HCT116 (cell line): ENCODE measurements at regions not wholly inside any gene's neighbourhood (a gene's known extent, or its start where the extent isn't known, plus 50 kb on each side); places are given as distances from the start of the nearest gene placed in this dataset.

ENCODE experiments used
- ATAC-seq: fragments of 200-7000 bp; cut with Tn5 transposase; 2 replicates; pipeline ENCODE4 v1.9.1; 2020; ENCODE audit warnings: mild to moderate bottlenecking, moderate library complexity
- BruUV-seq: library from RNA; stranded (reverse); fragments of 400-500 nt; replicated peaks from 2 replicates; lab custom pipeline; 2021; lab: Mats Ljungman, UMichigan
- CTCF ChIA-PET: fragments of 300-600 bp; sonication (Branson Sonifier 250); formaldehyde crosslinking; loops from one replicate; lab custom pipeline; 2021; ENCODE audit warnings: antibody characterized with exemption; lab: Charles Lee
- POLR2A ChIA-PET: fragments of 300-600, 350-600 bp; sonication (Branson Sonifier 250); formaldehyde crosslinking; loops from one replicate; lab custom pipeline; 2021; ENCODE audit warnings: antibody characterized with exemption; lab: Charles Lee
- RAD21 ChIA-PET, 2 experiments: fragments of 300-600 bp; sonication (Branson Sonifier 250); formaldehyde crosslinking; loops; one replicate each; lab custom pipeline; 2023; ENCODE audit warnings: low total read pairs in 2 of 2; ENCODE audit not compliant: uncharacterized antibody in 2 of 2, unreplicated experiment in 2 of 2, low non-redundant PET in 1 of 2; lab: Charles Lee
- DNase-seq: peaks from one replicate; pipeline ENCODE4 v3.0.0-alpha.2; 2010; ENCODE audit warnings: low read depth, low spot score
- H2AFZ ChIP-seq: fragments of 200-600 bp; shearing (Covaris generic), sonication (generic); 2 replicates; pipeline ENCODE4 v1.6.1; 2017; ENCODE audit warnings: low read depth, mixed run types, mixed read lengths, antibody characterized with exemption, low read length; ENCODE audit not compliant: poor library complexity, severe bottlenecking
- H3K27ac ChIP-seq: 2 replicates; pipeline ENCODE4 v1.5.1; 2012; ENCODE audit warnings: low read depth, low read length
- H3K27me3 ChIP-seq: fragments of 200-600 bp; sonication (generic); 2 replicates; pipeline ENCODE4 v1.6.1; 2016; ENCODE audit warnings: mixed run types, low read length, mixed read lengths; ENCODE audit not compliant: insufficient read depth
- H3K36me3 ChIP-seq, 2 experiments: fragments of 200-500 bp in 1 of 2; fragments of 200-600 bp in 1 of 2; sonication (Bioruptor generic) in 1 of 2; sonication (generic) in 1 of 2; 2 replicates each; pipeline versions ENCODE4 v1.5.1 to v1.6.1; 2014 to 2016; ENCODE audit warnings: low read length in 2 of 2, inconsistent platforms in 1 of 2, mixed read lengths in 1 of 2, mixed run types in 1 of 2; ENCODE audit not compliant: insufficient read depth in 2 of 2, control insufficient read depth in 1 of 2
- H3K4me1 ChIP-seq, 2 experiments: fragments of 200-600 bp in 1 of 2; sonication (generic) in 1 of 2; 2 replicates each; pipeline versions ENCODE4 v1.5.1 to v1.6.1; 2012 to 2017; ENCODE audit warnings: low read length in 2 of 2, inconsistent platforms in 1 of 2, mild to moderate bottlenecking in 1 of 2, mixed read lengths in 1 of 2, mixed run types in 1 of 2, moderate library complexity in 1 of 2; ENCODE audit not compliant: insufficient read depth in 2 of 2, control insufficient read depth in 1 of 2
- H3K4me2 ChIP-seq: fragments of 200-600 bp; sonication (generic); 2 replicates; pipeline ENCODE4 v1.6.1; 2017; ENCODE audit warnings: mixed run types, low read length, mixed read lengths
- H3K4me3 ChIP-seq, 2 experiments: fragments of 200-600 bp in 1 of 2; sonication (generic) in 1 of 2; replicated peaks in 1 of 2; 2 replicates each; pipeline ENCODE4 v1.5.1; 2011 to 2016; ENCODE audit warnings: low read length in 2 of 2, control low read depth in 1 of 2, low read depth in 1 of 2, mild to moderate bottlenecking in 1 of 2, mixed read lengths in 1 of 2, mixed run types in 1 of 2
- H3K79me2 ChIP-seq: fragments of 200-600 bp; sonication (generic); 2 replicates; pipeline ENCODE4 v1.6.1; 2017; ENCODE audit warnings: mild to moderate bottlenecking, mixed run types, low read length, moderate library complexity, mixed read lengths; ENCODE audit not compliant: insufficient read depth
- H3K9ac ChIP-seq: fragments of 200-600 bp; sonication (generic); 2 replicates; pipeline ENCODE4 v1.6.1; 2016; ENCODE audit warnings: low read length, mixed read lengths
- H3K9me2 ChIP-seq: fragments of 200-600 bp; sonication (generic), shearing (Covaris generic); 2 replicates; pipeline ENCODE4 v1.6.1; 2017; ENCODE audit warnings: mixed run types, mild to moderate bottlenecking, moderate library complexity; ENCODE audit not compliant: insufficient read depth
- H3K9me3 ChIP-seq, 2 experiments: fragments of 200-500 bp in 1 of 2; fragments of 200-600 bp in 1 of 2; sonication (Bioruptor generic) in 1 of 2; sonication (generic) in 1 of 2; 2 replicates each; pipeline ENCODE4 v1.6.1; 2014 to 2017; ENCODE audit warnings: low read length in 2 of 2, mixed read lengths in 2 of 2, inconsistent platforms in 1 of 2, low read depth in 1 of 2, mild to moderate bottlenecking in 1 of 2, mixed run types in 1 of 2, moderate library complexity in 1 of 2; ENCODE audit not compliant: control insufficient read depth in 1 of 2, insufficient read depth in 1 of 2
- H4K20me1 ChIP-seq: fragments of 200-600 bp; sonication (generic), shearing (Covaris generic); 2 replicates; pipeline ENCODE4 v1.6.1; 2017; ENCODE audit warnings: mixed run types, mild to moderate bottlenecking, moderate library complexity; ENCODE audit not compliant: insufficient read depth
- CBX3 ChIP-seq: IDR thresholded peaks from 2 replicates; pipeline ENCODE4 v1.6.1; 2012; ENCODE audit warnings: low read depth
- CEBPB ChIP-seq: IDR thresholded peaks from 2 replicates; pipeline ENCODE4 v1.6.1; 2012; ENCODE audit warnings: low read depth
- EGR1 ChIP-seq: IDR thresholded peaks from 2 replicates; pipeline ENCODE4 v1.6.1; 2012; ENCODE audit warnings: low read depth
- ELF1 ChIP-seq: IDR thresholded peaks from 2 replicates; pipeline ENCODE4 v1.6.1; 2012; ENCODE audit warnings: low read depth, borderline replicate concordance
- EZH2phosphoT487 ChIP-seq: fragments of 200-600 bp; IDR thresholded peaks from 2 replicates; pipeline ENCODE4 v1.6.1; 2018; ENCODE audit warnings: antibody characterized with exemption, borderline replicate concordance
- FOSL1 ChIP-seq: IDR thresholded peaks from 2 replicates; pipeline ENCODE4 v1.6.1; 2012; ENCODE audit warnings: low read depth
- JUND ChIP-seq: IDR thresholded peaks from 2 replicates; pipeline ENCODE4 v1.6.1; 2012
- MAX ChIP-seq: IDR thresholded peaks from 2 replicates; pipeline ENCODE4 v1.6.1; 2012
- POLR2A ChIP-seq: IDR thresholded peaks from 2 replicates; pipeline ENCODE4 v1.7.0; 2011; ENCODE audit warnings: borderline replicate concordance; ENCODE audit not compliant: insufficient read depth, insufficient read length; ENCODE audit errors: extremely low read depth
- RAD21 ChIP-seq: IDR thresholded peaks from 2 replicates; pipeline ENCODE4 v1.6.1; 2012; ENCODE audit warnings: low read depth, mild to moderate bottlenecking
- REST ChIP-seq: IDR thresholded peaks from 2 replicates; pipeline ENCODE4 v1.6.1; 2012; ENCODE audit warnings: low read depth
- SIN3A ChIP-seq: IDR thresholded peaks from 2 replicates; pipeline ENCODE4 v1.6.1; 2012; ENCODE audit warnings: low read depth
- SP1 ChIP-seq: IDR thresholded peaks from 2 replicates; pipeline ENCODE4 v1.6.1; 2012; ENCODE audit warnings: low read depth
- SRF ChIP-seq: IDR thresholded peaks from 2 replicates; pipeline ENCODE4 v1.6.1; 2012; ENCODE audit warnings: low read depth
- YY1 ChIP-seq: IDR thresholded peaks from 2 replicates; pipeline ENCODE4 v1.6.1; 2011; ENCODE audit warnings: low read length, low read depth, moderate library complexity, mild to moderate bottlenecking; ENCODE audit not compliant: insufficient replicate concordance; ENCODE audit errors: extremely low read depth
- ZBTB33 ChIP-seq: IDR thresholded peaks from 2 replicates; pipeline ENCODE4 v1.6.1; 2011; ENCODE audit warnings: mild to moderate bottlenecking, low read length, moderate library complexity; ENCODE audit not compliant: insufficient replicate concordance; ENCODE audit errors: extremely low read depth
- ZFX ChIP-seq: fragments of 450-650 bp; IDR thresholded peaks from 2 replicates; pipeline ENCODE4 v1.6.1; 2017
- ZNF274 ChIP-seq: fragments of 200-500 bp; sonication (Bioruptor generic); IDR thresholded peaks from 2 replicates; pipeline ENCODE4 v1.6.1; 2014; ENCODE audit warnings: mild to moderate bottlenecking, low read depth, low read length, inconsistent platforms
- intact Hi-C: fragments of 100-400 bp; cut with micrococcal nuclease; formaldehyde crosslinking; loops from 2 replicates; pipeline ENCODE4 v1.10.0; 2022
- TF ChIP-seq, protein P1 (sequence below): IDR thresholded peaks from 2 replicates; pipeline ENCODE4 v1.6.1; 2012

GRCh38 chr5:38707352-38708210 lies 138.2 kb upstream of the OSMR start:
- Histone ChIP-seq H3K9me3 (no peaks in the 10 kb centered on the region), H4K20me1 (no peaks in the 10 kb centered on the region), H3K4me1 (no peaks in the 10 kb centered on the region), H2AFZ (no peak overlapping the region), H3K79me2 (no peaks in the 10 kb centered on the region), H3K27me3 (no peaks in the 10 kb centered on the region), H3K4me3 (no peak overlapping the region), H3K36me3 (no peaks in the 10 kb centered on the region), H3K27ac (no peak overlapping the region), H3K9me2 (no peaks in the 10 kb centered on the region), H3K4me2 (no peak overlapping the region), H3K9ac (no peak overlapping the region)
- ATAC-seq (no peak), DNase-seq (no peak)
- no peak for TF ChIP-seq ELF1
- no peak for TF ChIP-seq ZNF274
- TF ChIP-seq POLR2A: no peak
- no peak for TF ChIP-seq YY1
- TF ChIP-seq, protein P1, sequence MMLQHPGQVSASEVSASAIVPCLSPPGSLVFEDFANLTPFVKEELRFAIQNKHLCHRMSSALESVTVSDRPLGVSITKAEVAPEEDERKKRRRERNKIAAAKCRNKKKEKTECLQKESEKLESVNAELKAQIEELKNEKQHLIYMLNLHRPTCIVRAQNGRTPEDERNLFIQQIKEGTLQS: no peak
- TF ChIP-seq CEBPB: no peak
- TF ChIP-seq EZH2phosphoT487: no peak
- no peak for TF ChIP-seq ZBTB33
- TF ChIP-seq JUND: no peak
- TF ChIP-seq SRF: no peak
- TF ChIP-seq FOSL1: no peak
- TF ChIP-seq ZFX: no peak
- TF ChIP-seq REST: no peak
- no peak for TF ChIP-seq SP1
- no peak for TF ChIP-seq EGR1
- no peak for TF ChIP-seq MAX
- TF ChIP-seq RAD21: no peak
- no peak for TF ChIP-seq CBX3
- TF ChIP-seq SIN3A: no peak
- no TSS peak for BruUV-seq
- ChIA-PET CTCF (no interaction called here), RAD21 (no interaction called here), POLR2A (interaction anchor here (0.6 kb wide), 1 partner anchor 142 kb away, joined by 4 read pairs; no protein-coding TSS in a partner anchor)
- intact Hi-C loops: no loop called here
